ENCODE measurements at regions not wholly inside any gene's neighbourhood (a gene's known extent, or its start where the extent isn't known, plus 50 kb on each side); places are given as distances from the start of the nearest gene placed in this dataset.
"Not testable (repeated sequence)": the region's sequence is repeated elsewhere in the genome, so short reads cannot be mapped to it uniquely, and the experiment has no call there.

DNA sequence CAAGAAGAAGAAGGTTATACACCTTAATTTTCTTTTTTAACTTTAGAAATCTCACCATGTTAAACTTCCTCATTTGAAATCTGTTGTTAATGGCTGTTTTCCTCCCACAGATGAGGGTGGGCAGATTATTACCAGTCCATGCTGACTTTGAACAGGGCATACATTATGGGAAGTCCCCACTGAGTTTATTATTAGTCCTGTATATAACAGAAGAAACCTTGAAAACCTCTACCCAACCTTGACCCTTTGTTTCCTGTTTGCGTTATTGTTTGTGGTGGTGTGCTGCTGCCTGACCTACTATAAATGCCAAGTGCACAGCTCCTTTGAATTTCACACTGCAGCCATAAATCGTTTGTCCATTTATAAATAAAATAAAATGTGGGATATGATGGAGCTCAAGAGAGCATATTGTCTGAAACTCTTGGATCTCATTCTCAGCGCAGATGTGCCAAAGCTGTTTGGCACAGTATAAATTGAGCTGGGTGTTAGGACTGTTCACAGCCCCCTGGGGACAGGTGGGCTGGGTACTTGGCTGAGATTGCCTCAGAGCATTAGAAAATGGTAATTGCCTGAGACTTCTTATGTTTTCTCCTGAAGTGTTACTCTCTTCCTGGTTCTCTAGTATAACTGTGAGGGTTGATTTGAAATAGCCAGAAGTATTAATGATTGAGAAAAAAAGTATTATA, 139.6 kb downstream of the SPATA31D1 start:
- H3K4me3 Mint-ChIP-seq: no peak overlapping the region
- H3K36me3 Mint-ChIP-seq (ENCODE audit: low read depth): no peaks in the 10 kb centered on the region
- DNase-seq (ENCODE audit: low spot score): no peak
- peaks cover 3% of the 10 kb centered on the region for H3K9me3 Mint-ChIP-seq
- H3K4me1 Mint-ChIP-seq (ENCODE audit: low read depth): no peaks in the 10 kb centered on the region
- H3K27ac Mint-ChIP-seq: no peak overlapping the region
- H3K27me3 Mint-ChIP-seq (ENCODE audit: low read depth): no peaks in the 10 kb centered on the region

DNA sequence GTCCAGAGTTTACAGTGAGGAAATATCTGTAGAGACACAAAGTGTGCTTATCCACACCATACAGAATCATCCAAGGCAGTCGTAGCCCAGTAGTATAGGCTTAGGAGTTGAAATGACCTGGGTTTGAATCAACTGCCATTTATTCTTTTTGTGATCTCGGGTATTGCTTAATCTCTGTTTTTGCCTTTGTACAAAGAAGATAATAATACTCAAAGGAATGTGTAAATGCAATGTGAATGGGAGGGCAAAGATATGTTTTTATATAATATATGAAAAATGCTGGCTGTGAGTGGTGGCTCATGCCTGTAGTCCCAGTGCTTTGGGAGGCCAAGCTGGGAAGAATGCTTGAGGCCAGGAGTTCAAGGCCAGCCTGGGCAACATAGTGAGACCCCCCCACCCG, 141.1 kb downstream of the SPATA31D1 start:
- Mint-ChIP-seq H3K9me3 (peaks cover 5% of the 10 kb centered on the region), H3K27me3 (ENCODE audit: low read depth) (no peaks in the 10 kb centered on the region), H3K4me3 (no peak overlapping the region), H3K4me1 (ENCODE audit: low read depth) (no peaks in the 10 kb centered on the region), H3K27ac (no peak overlapping the region), H3K36me3 (ENCODE audit: low read depth) (no peaks in the 10 kb centered on the region)
- DNase-seq (ENCODE audit: low spot score): no peak

DNA sequence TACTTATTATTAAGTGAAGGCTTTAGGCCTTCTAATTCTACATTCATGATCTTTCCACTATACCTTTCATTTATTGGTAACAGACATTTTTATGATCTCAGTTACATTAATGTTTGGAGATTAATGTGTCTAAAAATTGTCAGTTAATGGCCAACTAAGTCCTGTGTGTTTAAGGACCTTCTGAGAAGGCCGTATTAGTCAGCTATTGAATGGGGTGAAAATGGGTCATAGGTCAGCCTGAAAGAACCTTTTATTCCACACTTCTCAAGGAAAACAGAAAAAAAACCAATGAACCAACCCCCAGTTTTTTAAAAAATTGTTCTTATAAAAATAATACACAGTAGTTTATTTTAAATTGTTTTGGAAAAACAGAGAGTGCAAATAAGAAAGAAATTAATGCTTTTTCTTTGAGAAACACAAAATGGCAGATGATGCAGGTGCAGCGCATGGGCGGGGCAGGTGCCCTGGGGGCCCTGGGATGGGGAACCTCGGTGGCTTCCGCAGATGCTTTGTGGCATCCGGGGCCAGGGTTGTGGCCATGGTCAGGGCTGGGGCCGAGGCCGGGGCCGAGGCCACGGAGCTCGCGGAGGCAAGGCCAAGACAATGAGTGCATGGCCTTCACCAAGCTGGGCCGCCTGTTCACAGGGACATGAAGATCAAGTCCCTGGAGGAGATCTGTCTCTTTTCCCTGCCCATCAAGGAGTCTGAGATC, 141.9 kb downstream of the SPATA31D1 start:
- DNase-seq (ENCODE audit: low spot score): no peak
- Mint-ChIP-seq H3K4me3 (no peak overlapping the region), H3K27me3 (ENCODE audit: low read depth) (no peaks in the 10 kb centered on the region), H3K4me1 (ENCODE audit: low read depth) (no peaks in the 10 kb centered on the region), H3K9me3 (peaks cover 6% of the 10 kb centered on the region), H3K27ac (no peak overlapping the region), H3K36me3 (ENCODE audit: low read depth) (no peaks in the 10 kb centered on the region)

DNA sequence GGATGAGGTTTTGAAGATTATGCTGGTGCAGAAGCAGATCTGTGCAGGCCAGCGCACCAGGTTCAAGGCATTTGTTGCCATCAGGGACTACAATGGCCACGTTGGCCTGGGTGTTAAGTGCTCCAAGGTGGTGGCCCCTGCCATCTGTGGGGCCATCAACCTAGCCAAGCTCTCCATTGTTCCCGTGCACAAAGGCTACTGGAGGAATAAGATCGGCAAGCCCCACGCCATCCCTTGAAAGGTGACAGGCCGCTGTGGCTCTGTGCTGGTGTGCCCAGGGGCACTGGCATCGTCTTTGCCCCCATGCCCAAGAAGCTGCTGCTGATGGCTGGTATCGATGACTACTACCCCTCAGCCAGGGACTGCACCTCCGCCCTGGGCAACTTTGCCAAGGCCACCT, 142.5 kb downstream of the SPATA31D1 start:
- no peaks in the 10 kb centered on the region for H3K27me3 Mint-ChIP-seq (ENCODE audit: low read depth)
- no peak for DNase-seq (ENCODE audit: low spot score)
- H3K4me1 Mint-ChIP-seq (ENCODE audit: low read depth): no peaks in the 10 kb centered on the region
- H3K36me3 Mint-ChIP-seq (ENCODE audit: low read depth): no peaks in the 10 kb centered on the region
- no peak overlapping the region for H3K27ac Mint-ChIP-seq
- H3K9me3 Mint-ChIP-seq: peaks cover 6% of the 10 kb centered on the region
- H3K4me3 Mint-ChIP-seq: no peak overlapping the region

DNA sequence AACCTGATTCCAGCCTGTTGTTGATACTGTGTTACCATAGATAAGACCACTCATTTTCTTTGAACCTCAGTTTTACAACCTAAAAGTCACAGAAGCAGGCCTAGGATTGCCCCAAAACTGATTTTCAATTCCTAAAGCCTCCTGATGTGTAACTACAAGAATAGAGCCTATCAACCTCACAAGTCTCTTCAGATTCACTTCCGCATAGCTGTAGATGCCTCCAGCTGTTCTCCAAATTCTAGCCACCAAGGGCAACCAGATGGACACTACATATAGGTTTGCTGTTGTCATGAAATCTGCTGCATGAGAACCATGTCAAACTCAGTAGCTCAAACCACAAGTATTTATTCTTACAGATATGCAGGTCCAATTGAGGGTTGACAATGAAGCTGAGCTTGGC, 143.5 kb downstream of the SPATA31D1 start:
- no peaks in the 10 kb centered on the region for H3K4me1 Mint-ChIP-seq (ENCODE audit: low read depth)
- no peak for DNase-seq (ENCODE audit: low spot score)
- no peaks in the 10 kb centered on the region for H3K27me3 Mint-ChIP-seq (ENCODE audit: low read depth)
- H3K4me3 Mint-ChIP-seq: no peak overlapping the region
- H3K9me3 Mint-ChIP-seq: peaks cover 6% of the 10 kb centered on the region
- H3K36me3 Mint-ChIP-seq (ENCODE audit: low read depth): no peaks in the 10 kb centered on the region
- H3K27ac Mint-ChIP-seq: no peak overlapping the region

DNA sequence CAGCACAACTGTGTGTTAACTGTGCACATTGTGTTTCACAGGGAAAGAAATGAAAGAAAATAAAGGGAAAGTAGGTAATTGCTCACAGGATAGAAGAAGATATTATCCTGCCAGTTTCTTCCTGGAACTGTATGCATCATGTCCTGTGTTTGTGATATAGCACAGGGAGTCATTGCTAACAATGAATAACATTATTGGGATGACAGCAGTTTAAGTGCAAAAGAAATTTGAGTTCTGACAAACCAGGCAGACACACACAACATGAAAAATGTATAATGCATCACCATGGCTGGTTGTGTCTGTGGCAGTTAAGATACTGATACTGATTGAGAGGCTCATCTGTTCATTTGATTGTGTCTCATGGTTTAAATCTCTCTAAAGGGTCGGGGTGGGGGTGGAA, 145.4 kb downstream of the SPATA31D1 start:
- no peak overlapping the region for H3K4me3 Mint-ChIP-seq
- no peak for DNase-seq (ENCODE audit: low spot score)
- peaks cover 11% of the 10 kb centered on the region for H3K9me3 Mint-ChIP-seq
- no peaks in the 10 kb centered on the region for H3K4me1 Mint-ChIP-seq (ENCODE audit: low read depth)
- H3K27me3 Mint-ChIP-seq (ENCODE audit: low read depth): no peaks in the 10 kb centered on the region
- no peaks in the 10 kb centered on the region for H3K36me3 Mint-ChIP-seq (ENCODE audit: low read depth)
- no peak overlapping the region for H3K27ac Mint-ChIP-seq

DNA sequence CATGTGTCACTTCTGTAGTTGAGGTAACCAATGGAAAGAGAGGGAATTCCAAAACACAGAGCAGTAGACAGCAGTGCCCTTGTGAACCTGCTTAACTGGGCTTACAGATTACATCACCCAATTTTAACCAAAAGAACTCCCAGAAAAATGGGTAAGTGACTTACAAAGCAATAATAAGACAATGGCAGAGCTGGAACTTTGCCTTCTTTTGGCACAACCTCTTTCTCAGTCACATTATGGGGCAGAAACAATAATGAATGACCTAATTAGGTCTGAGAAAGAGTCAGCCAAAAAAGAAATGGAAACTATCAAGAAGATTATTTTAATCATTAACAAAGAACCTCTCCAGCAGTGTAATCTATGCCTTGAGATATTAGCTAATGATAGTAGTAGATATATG, 146.5 kb downstream of the SPATA31D1 start:
- Mint-ChIP-seq H3K4me1 (ENCODE audit: low read depth) (no peaks in the 10 kb centered on the region), H3K9me3 (peaks cover 8% of the 10 kb centered on the region), H3K4me3 (no peak overlapping the region), H3K36me3 (ENCODE audit: low read depth) (no peaks in the 10 kb centered on the region), H3K27ac (no peak overlapping the region), H3K27me3 (ENCODE audit: low read depth) (no peaks in the 10 kb centered on the region)
- no peak for DNase-seq (ENCODE audit: low spot score)

DNA sequence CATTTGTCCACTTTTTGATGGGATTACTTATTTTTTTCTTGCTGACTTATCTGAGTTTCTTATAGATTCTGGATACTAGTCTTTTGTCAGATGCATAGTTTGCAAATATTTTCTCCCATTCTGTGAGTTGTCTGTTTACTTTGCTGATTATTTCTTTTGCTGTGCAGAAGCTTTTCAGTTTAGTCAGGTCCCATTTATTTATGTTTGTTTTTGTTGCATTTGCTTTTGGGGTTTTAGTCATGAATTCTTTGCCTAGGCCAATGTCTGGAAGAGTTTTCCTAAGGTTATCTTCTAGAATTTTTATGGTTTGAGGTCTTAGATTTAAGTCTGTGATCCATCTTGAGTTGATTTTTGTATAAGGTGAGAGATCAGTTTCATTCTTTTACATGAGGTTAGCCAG, 149.5 kb downstream of the SPATA31D1 start:
- not testable (repeated sequence) for H3K9me3 Mint-ChIP-seq; H3K36me3 Mint-ChIP-seq (ENCODE audit: low read depth); DNase-seq (ENCODE audit: low spot score); H3K4me3 Mint-ChIP-seq; H3K4me1 Mint-ChIP-seq (ENCODE audit: low read depth); H3K27ac Mint-ChIP-seq; H3K27me3 Mint-ChIP-seq (ENCODE audit: low read depth)

DNA sequence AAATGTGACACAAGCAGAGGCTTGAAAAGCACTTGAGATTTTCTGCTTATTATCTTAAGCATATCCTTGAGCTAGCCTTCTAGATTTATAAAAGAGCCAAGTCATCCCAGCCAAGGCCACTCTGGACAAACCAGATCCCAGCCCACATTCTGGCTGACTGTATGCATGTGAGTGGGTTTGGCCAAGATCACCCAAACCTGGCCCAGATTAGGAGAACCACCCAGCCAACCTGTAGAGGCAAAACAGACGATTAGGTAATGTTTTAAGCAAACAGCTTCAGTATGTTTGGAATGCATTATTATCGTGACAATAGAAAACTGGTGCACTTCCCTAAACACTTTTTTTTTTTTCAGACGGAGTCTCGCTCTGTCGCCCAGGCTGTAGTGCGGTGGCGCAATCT, 151.9 kb downstream of the SPATA31D1 start:
- Mint-ChIP-seq H3K9me3 (peaks cover 6% of the 10 kb centered on the region), H3K27me3 (ENCODE audit: low read depth) (no peaks in the 10 kb centered on the region), H3K4me1 (ENCODE audit: low read depth) (no peaks in the 10 kb centered on the region), H3K4me3 (no peak overlapping the region), H3K27ac (no peak overlapping the region), H3K36me3 (ENCODE audit: low read depth) (no peaks in the 10 kb centered on the region)
- no peak for DNase-seq (ENCODE audit: low spot score)

DNA sequence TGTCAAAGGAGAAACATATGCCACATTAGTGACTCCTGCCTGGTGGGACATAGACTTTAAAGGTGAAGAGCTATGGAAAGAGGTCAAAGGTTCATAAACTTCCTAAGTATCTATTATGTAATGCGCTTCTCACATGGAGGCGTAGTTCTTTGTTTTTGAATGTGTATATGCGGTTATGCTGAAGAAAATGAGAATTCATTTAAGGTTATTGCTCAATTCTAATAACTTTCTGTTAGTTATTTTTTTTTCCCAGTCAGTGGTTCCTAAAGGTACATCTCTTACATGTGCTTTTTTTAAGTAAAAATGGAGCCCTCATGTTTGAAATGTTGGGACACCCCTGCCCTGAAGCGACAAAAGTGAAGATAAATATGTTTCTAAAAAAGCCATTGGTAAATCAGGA, 156.2 kb downstream of the SPATA31D1 start:
- no peak for DNase-seq (ENCODE audit: low spot score)
- Mint-ChIP-seq H3K9me3 (peaks cover 3% of the 10 kb centered on the region), H3K36me3 (ENCODE audit: low read depth) (no peaks in the 10 kb centered on the region), H3K4me1 (ENCODE audit: low read depth) (no peaks in the 10 kb centered on the region), H3K27ac (no peak overlapping the region), H3K27me3 (ENCODE audit: low read depth) (no peaks in the 10 kb centered on the region), H3K4me3 (no peak overlapping the region)

DNA sequence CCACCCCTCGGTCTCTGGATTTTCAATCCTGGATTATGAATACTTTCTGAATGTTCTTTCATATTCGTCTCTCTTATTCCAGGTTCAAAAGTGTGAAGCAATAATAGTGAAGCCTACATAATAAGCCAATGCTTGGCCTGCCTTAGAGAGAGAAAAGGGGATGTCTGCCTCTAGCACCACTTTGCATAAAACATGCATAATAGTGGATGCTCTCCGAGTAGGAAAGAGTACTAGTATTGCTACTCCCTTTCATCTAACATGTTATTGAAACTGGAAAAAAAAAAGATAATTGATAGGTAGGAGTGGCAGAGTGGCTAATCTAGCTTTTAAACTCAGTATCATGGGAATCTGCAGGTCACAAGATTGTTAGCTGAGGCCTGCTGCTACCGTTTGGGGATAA, 158.1 kb downstream of the SPATA31D1 start:
- Mint-ChIP-seq H3K27me3 (ENCODE audit: low read depth) (no peaks in the 10 kb centered on the region), H3K4me3 (no peak overlapping the region), H3K9me3 (peaks cover 3% of the 10 kb centered on the region), H3K36me3 (ENCODE audit: low read depth) (no peaks in the 10 kb centered on the region), H3K27ac (no peak overlapping the region), H3K4me1 (ENCODE audit: low read depth) (no peaks in the 10 kb centered on the region)
- no peak for DNase-seq (ENCODE audit: low spot score)

DNA sequence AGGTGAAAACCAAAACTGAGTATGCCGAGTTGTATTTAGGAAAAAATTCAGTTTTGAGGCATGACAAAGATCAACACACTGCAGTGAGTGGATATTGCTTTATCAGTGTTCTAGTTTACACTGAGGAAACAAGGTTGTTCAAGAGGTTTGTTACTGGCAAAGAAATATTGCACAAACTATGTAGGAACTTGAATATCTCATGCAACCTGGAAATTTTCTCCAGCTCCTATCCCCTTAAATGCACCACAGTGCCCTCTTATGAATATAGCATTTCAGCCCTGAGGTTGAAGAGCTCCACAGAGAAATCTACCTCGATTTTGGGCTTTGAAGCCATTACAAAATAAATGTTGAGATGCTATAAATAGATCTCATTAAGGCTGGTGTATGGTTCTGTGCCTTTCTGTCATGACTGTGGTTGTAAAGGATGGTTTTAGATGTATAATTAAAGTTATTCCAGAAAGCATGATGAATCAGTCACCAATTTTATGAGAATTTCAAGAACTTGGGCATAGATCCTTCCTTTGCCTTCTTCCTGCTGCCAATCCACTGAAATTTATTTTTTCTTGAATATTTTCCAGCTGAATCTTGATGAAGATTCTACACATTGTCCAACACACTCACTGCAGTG, 159.3 kb downstream of the SPATA31D1 start:
- DNase-seq (ENCODE audit: low spot score): no peak
- H3K27me3 Mint-ChIP-seq (ENCODE audit: low read depth): no peaks in the 10 kb centered on the region
- H3K27ac Mint-ChIP-seq: no peak overlapping the region
- H3K4me3 Mint-ChIP-seq: no peak overlapping the region
- peaks cover 3% of the 10 kb centered on the region for H3K9me3 Mint-ChIP-seq
- H3K36me3 Mint-ChIP-seq (ENCODE audit: low read depth): no peaks in the 10 kb centered on the region
- H3K4me1 Mint-ChIP-seq (ENCODE audit: low read depth): no peaks in the 10 kb centered on the region

DNA sequence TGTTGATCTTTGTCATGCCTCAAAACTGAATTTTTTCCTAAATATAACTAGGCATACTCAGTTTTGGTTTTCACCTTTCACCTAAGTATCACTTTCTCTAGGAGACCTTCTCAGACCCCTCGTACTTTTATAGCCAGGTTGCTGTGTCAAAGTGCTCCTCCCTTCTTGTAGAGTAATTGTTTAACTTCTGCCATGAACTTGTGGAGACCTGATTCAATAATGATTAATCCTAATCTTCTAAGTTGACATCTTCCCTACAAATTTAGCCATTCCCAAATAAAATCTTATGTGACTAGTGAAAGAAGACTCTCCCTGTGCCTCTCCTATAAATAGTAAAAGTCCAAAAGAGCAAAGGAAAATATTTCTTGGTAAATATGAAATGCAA, 159.8 kb downstream of the SPATA31D1 start:
- no peaks in the 10 kb centered on the region for H3K4me1 Mint-ChIP-seq (ENCODE audit: low read depth)
- no peak for DNase-seq (ENCODE audit: low spot score)
- no peaks in the 10 kb centered on the region for H3K27me3 Mint-ChIP-seq (ENCODE audit: low read depth)
- no peak overlapping the region for H3K4me3 Mint-ChIP-seq
- H3K27ac Mint-ChIP-seq: no peak overlapping the region
- no peaks in the 10 kb centered on the region for H3K36me3 Mint-ChIP-seq (ENCODE audit: low read depth)
- peaks cover 3% of the 10 kb centered on the region for H3K9me3 Mint-ChIP-seq

DNA sequence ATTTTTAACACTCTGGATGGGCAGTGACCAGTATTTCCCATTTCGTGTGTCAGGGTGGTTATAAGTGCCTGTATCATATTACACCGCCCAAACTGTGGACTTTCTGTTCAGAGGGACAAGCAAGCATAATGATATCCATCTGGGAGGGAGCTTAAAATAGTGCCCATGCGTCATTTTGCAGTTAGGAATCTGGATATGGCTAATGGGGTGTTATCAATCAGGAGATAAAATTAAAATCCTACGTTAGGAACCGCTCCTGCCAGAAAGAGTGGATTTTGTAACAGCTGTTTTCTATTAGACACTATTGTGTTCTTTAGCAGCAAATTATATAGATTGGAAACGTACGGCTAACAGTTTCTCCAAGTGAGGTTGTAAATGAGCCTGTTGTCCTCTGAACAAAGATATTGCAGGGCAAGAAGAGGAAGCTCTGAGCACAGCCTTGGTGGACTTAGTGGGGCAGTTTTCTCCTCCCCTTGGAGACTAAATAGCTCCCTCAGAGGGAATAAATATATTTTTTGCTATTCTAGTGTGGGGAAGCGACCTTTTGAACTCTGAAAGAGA, 160.4 kb downstream of the SPATA31D1 start:
- Mint-ChIP-seq H3K4me3 (no peak overlapping the region), H3K36me3 (ENCODE audit: low read depth) (no peaks in the 10 kb centered on the region), H3K9me3 (peaks cover 3% of the 10 kb centered on the region), H3K4me1 (ENCODE audit: low read depth) (no peaks in the 10 kb centered on the region), H3K27ac (no peak overlapping the region), H3K27me3 (ENCODE audit: low read depth) (no peaks in the 10 kb centered on the region)
- no peak for DNase-seq (ENCODE audit: low spot score)
